ENCODE measurements at regions not wholly inside any gene's neighbourhood (a gene's known extent, or its start where the extent isn't known, plus 50 kb on each side); places are given as distances from the start of the nearest gene placed in this dataset.

- TF ChIP-seq CTCF (IDR thresholded peaks at IDR 0.05): no peak
- no peak for TF ChIP-seq POLR2A (IDR thresholded peaks at IDR 0.05)
These were observed 68.2 kb upstream of the HPCAL1 start for GRCh38 chr2:10234409-10235094.
